ENCODE measurements at regions not wholly inside any gene's neighbourhood (a gene's known extent, or its start where the extent isn't known, plus 50 kb on each side); places are given as distances from the start of the nearest gene placed in this dataset.

DNA sequence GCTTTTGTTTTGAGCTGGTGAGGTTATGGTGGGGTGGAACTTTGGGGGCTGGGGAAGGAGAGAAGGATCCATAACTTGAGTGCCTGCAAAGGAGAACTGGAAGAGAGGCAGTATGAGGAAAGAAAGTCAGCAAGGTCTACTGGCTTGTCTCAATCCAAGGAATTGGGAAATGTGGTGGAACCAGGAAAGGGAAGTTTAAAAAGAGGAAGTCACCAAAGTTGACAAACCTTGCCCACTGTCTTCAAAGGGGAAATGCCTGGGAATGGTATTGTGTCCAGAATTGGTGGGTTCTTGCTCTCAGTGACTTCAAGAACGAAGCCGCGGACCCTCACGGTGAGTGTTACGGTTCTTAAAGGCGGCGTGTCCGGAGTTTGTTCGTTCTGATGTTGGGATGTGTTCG is 304.1 kb upstream of the FAM98A start (continued):
- TF ChIP-seq, protein P1, sequence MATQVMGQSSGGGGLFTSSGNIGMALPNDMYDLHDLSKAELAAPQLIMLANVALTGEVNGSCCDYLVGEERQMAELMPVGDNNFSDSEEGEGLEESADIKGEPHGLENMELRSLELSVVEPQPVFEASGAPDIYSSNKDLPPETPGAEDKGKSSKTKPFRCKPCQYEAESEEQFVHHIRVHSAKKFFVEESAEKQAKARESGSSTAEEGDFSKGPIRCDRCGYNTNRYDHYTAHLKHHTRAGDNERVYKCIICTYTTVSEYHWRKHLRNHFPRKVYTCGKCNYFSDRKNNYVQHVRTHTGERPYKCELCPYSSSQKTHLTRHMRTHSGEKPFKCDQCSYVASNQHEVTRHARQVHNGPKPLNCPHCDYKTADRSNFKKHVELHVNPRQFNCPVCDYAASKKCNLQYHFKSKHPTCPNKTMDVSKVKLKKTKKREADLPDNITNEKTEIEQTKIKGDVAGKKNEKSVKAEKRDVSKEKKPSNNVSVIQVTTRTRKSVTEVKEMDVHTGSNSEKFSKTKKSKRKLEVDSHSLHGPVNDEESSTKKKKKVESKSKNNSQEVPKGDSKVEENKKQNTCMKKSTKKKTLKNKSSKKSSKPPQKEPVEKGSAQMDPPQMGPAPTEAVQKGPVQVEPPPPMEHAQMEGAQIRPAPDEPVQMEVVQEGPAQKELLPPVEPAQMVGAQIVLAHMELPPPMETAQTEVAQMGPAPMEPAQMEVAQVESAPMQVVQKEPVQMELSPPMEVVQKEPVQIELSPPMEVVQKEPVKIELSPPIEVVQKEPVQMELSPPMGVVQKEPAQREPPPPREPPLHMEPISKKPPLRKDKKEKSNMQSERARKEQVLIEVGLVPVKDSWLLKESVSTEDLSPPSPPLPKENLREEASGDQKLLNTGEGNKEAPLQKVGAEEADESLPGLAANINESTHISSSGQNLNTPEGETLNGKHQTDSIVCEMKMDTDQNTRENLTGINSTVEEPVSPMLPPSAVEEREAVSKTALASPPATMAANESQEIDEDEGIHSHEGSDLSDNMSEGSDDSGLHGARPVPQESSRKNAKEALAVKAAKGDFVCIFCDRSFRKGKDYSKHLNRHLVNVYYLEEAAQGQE (IDR thresholded peaks at IDR 0.05), result no peak
- no peak for TF ChIP-seq HNF4G (IDR thresholded peaks at IDR 0.05)
- no peak for TF ChIP-seq JUND (IDR thresholded peaks at IDR 0.05)
- TF ChIP-seq FOXA1 (IDR thresholded peaks at IDR 0.05), result no peak

DNA sequence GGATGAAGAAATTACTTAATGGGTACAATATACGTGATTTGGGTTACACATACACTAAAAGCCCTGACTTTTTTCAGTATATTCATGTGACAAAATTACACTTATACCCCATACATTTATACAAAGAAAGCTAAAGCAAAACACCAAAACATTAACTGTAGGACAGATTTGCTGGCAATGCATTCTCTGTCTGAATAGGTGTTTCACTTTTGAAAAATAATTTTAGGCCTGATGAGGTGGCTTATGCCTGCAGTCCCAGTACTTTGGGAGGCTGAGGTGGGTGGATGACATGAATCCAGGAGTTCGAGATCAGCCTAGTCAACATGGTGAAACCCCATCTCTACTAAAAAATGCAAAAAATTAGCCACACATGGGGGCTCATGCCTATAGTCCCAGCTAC is 301.5 kb upstream of the FAM98A start:
- no peak overlapping the region for H3K9ac ChIP-seq (ENCODE audit: low read depth in 1 of 2, low read length in 2 of 2)
- no peaks in the 10 kb centered on the region for H3K36me3 ChIP-seq (ENCODE audit: control insufficient read depth in 4 of 4, insufficient read depth in 3 of 4, low read depth in 1 of 4, low read length in 3 of 4)
- H3K4me3 ChIP-seq (ENCODE audit: low read depth in 1 of 3, low read length in 3 of 3), result no peak overlapping the region
- H3K4me1 ChIP-seq (ENCODE audit: control insufficient read depth in 4 of 4, insufficient read depth in 4 of 4, low read length in 3 of 4), result no peaks in the 10 kb centered on the region
- no peak overlapping the region for H3K27ac ChIP-seq (ENCODE audit: low read depth in 1 of 2, low read length in 2 of 2)
- TF ChIP-seq, protein P2, sequence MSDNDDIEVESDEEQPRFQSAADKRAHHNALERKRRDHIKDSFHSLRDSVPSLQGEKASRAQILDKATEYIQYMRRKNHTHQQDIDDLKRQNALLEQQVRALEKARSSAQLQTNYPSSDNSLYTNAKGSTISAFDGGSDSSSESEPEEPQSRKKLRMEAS (IDR thresholded peaks at IDR 0.05), result no peak
- TF ChIP-seq RAD21 (IDR thresholded peaks at IDR 0.05) (no peak), RXRA (IDR thresholded peaks at IDR 0.05) (no peak), FOXA2 (IDR thresholded peaks at IDR 0.05) (no peak), HNF4A (conservative IDR thresholded peaks at IDR 0.05) (no peak), TAF1 (conservative IDR thresholded peaks at IDR 0.05) (no peak), SP1 (IDR thresholded peaks at IDR 0.05) (no peak), EGR1 (IDR thresholded peaks at IDR 0.05; ENCODE audit: low read depth in 2 of 2) (no peak), NR2F2 (IDR thresholded peaks at IDR 0.05) (no peak), FOXA1 (IDR thresholded peaks at IDR 0.05) (no peak), GABPA (IDR thresholded peaks at IDR 0.05 in 1 of 2, conservative IDR thresholded peaks at IDR 0.05 in 1 of 2) (no peak), JUND (IDR thresholded peaks at IDR 0.05) (no peak), YY1 (IDR thresholded peaks at IDR 0.05) (no peak), HNF4G (IDR thresholded peaks at IDR 0.05) (no peak)
- TF ChIP-seq, protein P1 (IDR thresholded peaks at IDR 0.05), result no peak
- TF ChIP-seq, protein P3, sequence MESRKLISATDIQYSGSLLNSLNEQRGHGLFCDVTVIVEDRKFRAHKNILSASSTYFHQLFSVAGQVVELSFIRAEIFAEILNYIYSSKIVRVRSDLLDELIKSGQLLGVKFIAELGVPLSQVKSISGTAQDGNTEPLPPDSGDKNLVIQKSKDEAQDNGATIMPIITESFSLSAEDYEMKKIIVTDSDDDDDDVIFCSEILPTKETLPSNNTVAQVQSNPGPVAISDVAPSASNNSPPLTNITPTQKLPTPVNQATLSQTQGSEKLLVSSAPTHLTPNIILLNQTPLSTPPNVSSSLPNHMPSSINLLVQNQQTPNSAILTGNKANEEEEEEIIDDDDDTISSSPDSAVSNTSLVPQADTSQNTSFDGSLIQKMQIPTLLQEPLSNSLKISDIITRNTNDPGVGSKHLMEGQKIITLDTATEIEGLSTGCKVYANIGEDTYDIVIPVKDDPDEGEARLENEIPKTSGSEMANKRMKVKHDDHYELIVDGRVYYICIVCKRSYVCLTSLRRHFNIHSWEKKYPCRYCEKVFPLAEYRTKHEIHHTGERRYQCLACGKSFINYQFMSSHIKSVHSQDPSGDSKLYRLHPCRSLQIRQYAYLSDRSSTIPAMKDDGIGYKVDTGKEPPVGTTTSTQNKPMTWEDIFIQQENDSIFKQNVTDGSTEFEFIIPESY (IDR thresholded peaks at IDR 0.05), result no peak
- TF ChIP-seq, protein P4, sequence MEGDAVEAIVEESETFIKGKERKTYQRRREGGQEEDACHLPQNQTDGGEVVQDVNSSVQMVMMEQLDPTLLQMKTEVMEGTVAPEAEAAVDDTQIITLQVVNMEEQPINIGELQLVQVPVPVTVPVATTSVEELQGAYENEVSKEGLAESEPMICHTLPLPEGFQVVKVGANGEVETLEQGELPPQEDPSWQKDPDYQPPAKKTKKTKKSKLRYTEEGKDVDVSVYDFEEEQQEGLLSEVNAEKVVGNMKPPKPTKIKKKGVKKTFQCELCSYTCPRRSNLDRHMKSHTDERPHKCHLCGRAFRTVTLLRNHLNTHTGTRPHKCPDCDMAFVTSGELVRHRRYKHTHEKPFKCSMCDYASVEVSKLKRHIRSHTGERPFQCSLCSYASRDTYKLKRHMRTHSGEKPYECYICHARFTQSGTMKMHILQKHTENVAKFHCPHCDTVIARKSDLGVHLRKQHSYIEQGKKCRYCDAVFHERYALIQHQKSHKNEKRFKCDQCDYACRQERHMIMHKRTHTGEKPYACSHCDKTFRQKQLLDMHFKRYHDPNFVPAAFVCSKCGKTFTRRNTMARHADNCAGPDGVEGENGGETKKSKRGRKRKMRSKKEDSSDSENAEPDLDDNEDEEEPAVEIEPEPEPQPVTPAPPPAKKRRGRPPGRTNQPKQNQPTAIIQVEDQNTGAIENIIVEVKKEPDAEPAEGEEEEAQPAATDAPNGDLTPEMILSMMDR (IDR thresholded peaks at IDR 0.05; ENCODE audit: low read depth, low read length, missing input control), result no peak
- DNase-seq (ENCODE audit: low spot score), result no peak
- no peaks in the 10 kb centered on the region for H3K27me3 ChIP-seq (ENCODE audit: control insufficient read depth in 4 of 4, insufficient read depth in 4 of 4, low read length in 3 of 4)
- WGBS, result 74% methylated on average over 2 of the region's 2 CpGs
- no peaks in the 10 kb centered on the region for H3K9me3 ChIP-seq (ENCODE audit: control insufficient read depth in 4 of 4, low read length in 3 of 4)
